ENCODE measurements at regions not wholly inside any gene's neighbourhood (a gene's known extent, or its start where the extent isn't known, plus 50 kb on each side); places are given as distances from the start of the nearest gene placed in this dataset.

DNA sequence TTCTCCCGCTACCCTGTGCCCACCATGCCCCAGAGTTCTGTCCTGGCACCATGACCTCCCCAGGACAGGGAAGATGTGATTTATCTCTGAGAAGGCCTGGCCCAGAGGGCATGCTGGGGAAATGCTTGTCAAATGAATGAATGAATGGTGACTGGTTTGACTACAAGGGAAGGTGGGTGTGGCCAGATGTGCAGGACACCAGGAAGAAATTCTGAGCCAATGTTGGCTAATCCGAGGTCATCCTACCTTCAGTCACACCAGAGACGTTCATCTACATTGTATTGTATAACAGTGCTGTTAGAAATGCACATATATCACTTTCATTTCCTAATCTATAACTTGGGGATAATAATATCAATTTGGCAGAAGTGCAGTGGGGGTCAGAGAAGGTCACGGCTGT, 138.4 kb downstream of the FAM43A start:
- no peak for TF ChIP-seq GATA2 (IDR thresholded peaks at IDR 0.05; ENCODE audit: low read depth, low read length)
- TF ChIP-seq GATA3 (IDR thresholded peaks at IDR 0.05; ENCODE audit: low read depth, low read length), result no peak

Measured in SH-SY5Y (cell line).